Astrocyte of the spinal cord (primary cell): ENCODE measurements at regions not wholly inside any gene's neighbourhood (a gene's known extent, or its start where the extent isn't known, plus 50 kb on each side); places are given as distances from the start of the nearest gene placed in this dataset.

Experiments
- DNase-seq: peaks from one replicate; pipeline ENCODE4 v3.0.0; 2011; ENCODE audit warnings: low read depth, low spot score
- H3K4me3 ChIP-seq: 2 replicates; pipeline ENCODE4 v1.5.1; 2011; ENCODE audit warnings: low read depth, mild to moderate bottlenecking, low read length, moderate library complexity
- CTCF ChIP-seq: IDR thresholded peaks from 2 replicates; pipeline ENCODE4 v1.5.1; 2012; ENCODE audit warnings: low read depth, mild to moderate bottlenecking, low read length, inconsistent platforms
- in situ Hi-C: cut with HindIII; loops from 2 replicates; pipeline ENCODE4 v1.10.0; 2017; ENCODE audit warnings: low sequenced_read_pairs

GRCh38 chr4:177214935-177215334, 94.7 kb upstream of the NEIL3 start:
- H3K4me3 ChIP-seq, result no peak overlapping the region
- in situ Hi-C loops, result no loop called here
- no peak for TF ChIP-seq CTCF
- no peak for DNase-seq

- no peak overlapping the region for H3K4me3 ChIP-seq
- in situ Hi-C loops, result no loop called here
- peak; percentile 30 for DNase-seq
- TF ChIP-seq CTCF, result no peak
Measured at GRCh38 chr4:177220376-177220775, 89.3 kb upstream of the NEIL3 start.

GRCh38 chr4:177222781-177223180, 86.9 kb upstream of the NEIL3 start:
- DNase-seq, result no peak
- in situ Hi-C loops, result no loop called here
- TF ChIP-seq CTCF, result no peak

GRCh38 chr4:177225605-177226004, 84.1 kb upstream of the NEIL3 start:
- TF ChIP-seq CTCF, result no peak
- H3K4me3 ChIP-seq, result no peak overlapping the region
- in situ Hi-C loops, result no loop called here
- no peak for DNase-seq

More at GRCh38 chr4:177222781-177223180, 86.9 kb upstream of the NEIL3 start:
- H3K4me3 ChIP-seq, result no peak overlapping the region

- in situ Hi-C loops, result no loop called here
- H3K4me3 ChIP-seq, result no peak overlapping the region
- DNase-seq, result no peak
- no peak for TF ChIP-seq CTCF
Measured at GRCh38 chr4:177227636-177228035, 82.0 kb upstream of the NEIL3 start.

GRCh38 chr4:177228599-177228998, 81.1 kb upstream of the NEIL3 start:
- in situ Hi-C loops, result no loop called here
- no peak overlapping the region for H3K4me3 ChIP-seq
- DNase-seq, result no peak
- no peak for TF ChIP-seq CTCF

- DNase-seq, result peak; percentile 44
- in situ Hi-C loops, result no loop called here
- H3K4me3 ChIP-seq, result peak overlapping the region; percentile 8
- TF ChIP-seq CTCF, result no peak
Measured at GRCh38 chr4:177229331-177229730, 80.3 kb upstream of the NEIL3 start.
